NCI-H446 (cell line): ENCODE measurements at regions not wholly inside any gene's neighbourhood (a gene's known extent, or its start where the extent isn't known, plus 50 kb on each side); places are given as distances from the start of the nearest gene placed in this dataset.

Source experiments
- DNase-seq, 2 experiments: peaks; one replicate each; lab custom pipeline; 2025; lab: John Stamatoyannopoulos, UW

- no peak for DNase-seq
Measured at GRCh38 chr4:43243433-43244116, 351.1 kb downstream of the GRXCR1 start.

DNA sequence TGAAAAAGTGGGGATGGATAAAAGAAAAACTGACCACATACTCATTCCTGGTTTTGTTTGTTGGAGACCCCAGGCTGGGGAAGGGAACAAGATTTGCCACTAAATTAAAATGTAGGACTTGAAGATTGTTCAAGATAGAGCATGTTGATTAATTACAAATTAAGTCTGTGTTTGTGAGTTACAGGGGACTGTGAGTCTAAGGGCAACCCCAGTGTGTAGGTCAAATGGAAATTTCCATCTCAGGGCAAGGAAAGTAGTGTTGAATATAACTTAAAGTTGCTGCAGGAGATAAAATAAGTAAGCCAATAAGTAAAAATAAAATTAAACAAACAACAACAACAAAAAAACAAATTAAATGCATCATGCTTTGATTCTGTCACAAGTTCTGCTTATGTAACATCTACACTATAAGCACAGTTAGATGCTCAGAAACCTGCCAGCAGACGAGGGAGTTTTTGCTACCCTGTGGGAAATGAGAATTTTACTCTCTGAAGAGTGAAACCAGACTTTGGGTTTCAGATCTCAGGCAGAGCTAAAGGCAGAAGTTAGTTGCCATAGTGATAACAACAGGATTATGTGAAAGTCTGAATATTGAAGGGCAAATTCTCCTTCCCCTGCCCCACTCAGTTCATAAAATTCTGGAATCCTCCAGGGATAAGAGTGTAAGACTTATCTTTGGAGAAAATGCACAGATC lies 352.3 kb downstream of the GRXCR1 start:
- DNase-seq, result no peak

- peak; percentile 79 to 87 for DNase-seq
Measured at GRCh38 chr4:43251841-43252240, 359.3 kb downstream of the GRXCR1 start.

GRCh38 chr4:43253541-43253940 lies 361.0 kb downstream of the GRXCR1 start:
- peak in 1 of 2 experiments; percentile 13 for DNase-seq

- no peak for DNase-seq
Measured at GRCh38 chr4:43264730-43265129, 372.2 kb downstream of the GRXCR1 start.

DNA sequence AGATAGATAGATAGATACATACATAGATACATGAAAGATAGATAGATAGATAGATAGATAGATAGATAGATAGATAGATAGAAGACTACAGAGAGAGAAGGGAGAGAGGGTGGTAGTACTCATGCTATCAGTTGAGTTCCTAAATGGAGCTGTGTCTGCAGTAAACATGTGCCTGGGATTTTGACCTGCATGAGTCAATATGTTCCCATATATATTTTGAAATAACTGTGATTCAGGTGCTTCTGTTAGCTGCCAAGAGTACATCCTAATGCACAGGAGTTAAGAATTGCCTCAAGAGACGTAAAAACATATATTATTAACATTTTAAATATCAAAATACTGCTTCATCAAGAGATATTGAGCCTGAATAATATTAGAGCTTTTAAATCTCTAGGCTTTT lies 379.4 kb downstream of the GRXCR1 start:
- no peak for DNase-seq

GRCh38 chr4:43274376-43274775 lies 381.9 kb downstream of the GRXCR1 start:
- no peak for DNase-seq

- no peak for DNase-seq
Measured at GRCh38 chr4:43275779-43276178, 383.3 kb downstream of the GRXCR1 start.

DNA sequence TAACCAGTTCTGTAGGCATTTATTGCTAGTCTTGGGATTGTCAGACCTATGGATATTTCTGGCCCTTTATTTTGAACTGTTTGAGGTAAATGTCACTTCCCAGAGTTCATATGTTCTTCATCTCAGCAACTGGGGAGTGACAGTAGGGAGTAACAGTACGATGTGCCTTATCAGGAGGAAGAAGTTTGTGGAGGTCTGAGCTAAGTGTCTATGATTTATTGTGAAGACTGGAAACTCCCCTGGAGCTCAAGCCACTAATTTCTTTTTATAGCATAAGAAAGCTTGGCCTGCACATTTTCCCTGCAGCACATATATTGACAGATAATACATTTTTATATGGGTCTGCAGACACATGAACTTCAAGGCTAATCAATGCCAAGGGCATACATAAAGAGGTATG lies 383.8 kb downstream of the GRXCR1 start:
- DNase-seq, result no peak

- no peak for DNase-seq
Measured at GRCh38 chr4:43277003-43277402, 384.5 kb downstream of the GRXCR1 start.

- DNase-seq, result no peak
Measured at GRCh38 chr4:43282534-43282933, 390.0 kb downstream of the GRXCR1 start.

GRCh38 chr4:43286137-43286536 lies 393.6 kb downstream of the GRXCR1 start:
- no peak for DNase-seq

- DNase-seq, result no peak
Measured at GRCh38 chr4:43296946-43297528, 404.5 kb downstream of the GRXCR1 start.

DNA sequence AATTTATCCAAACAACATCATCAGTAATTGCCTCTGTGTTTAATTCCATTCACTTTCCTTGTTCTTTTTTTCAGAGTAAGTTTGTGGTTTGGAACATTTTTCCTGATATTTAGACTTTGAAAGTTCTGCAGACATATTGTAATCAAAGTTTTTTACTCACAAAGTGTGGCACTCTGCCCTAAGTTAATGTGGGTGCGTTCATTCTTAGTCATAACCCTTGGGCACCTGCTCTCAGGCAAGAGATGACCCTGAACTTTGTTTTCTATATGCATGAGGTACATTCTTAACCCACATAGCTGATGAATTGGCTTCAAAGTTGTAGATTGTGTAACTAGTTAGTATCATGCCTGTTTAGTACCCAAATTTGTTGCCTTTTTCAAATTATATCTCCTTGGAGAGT lies 424.3 kb downstream of the GRXCR1 start:
- no peak for DNase-seq

- DNase-seq, result no peak
Measured at GRCh38 chr4:43325220-43325967, 432.9 kb downstream of the GRXCR1 start.

DNA sequence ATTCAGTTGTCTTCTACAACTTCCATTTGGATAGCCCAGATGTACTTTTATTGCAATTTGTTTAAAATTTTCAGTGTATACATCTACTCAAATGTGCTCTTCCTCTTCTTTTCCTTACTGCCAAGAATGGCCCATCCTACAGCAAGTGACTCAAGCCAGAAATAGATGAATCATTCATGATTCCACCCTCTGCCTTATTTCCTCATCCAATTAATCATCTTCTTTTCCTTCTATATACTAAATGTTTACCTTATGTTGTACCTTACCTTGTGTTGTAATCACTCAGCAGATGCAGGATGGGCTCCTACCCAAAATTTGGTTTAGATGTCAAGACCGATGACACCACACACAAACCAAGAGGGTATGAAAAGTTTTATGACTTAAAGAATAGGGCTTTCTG lies 437.8 kb downstream of the GRXCR1 start:
- DNase-seq, result no peak

GRCh38 chr4:43331226-43332051 lies 438.9 kb downstream of the GRXCR1 start:
- no peak for DNase-seq

DNA sequence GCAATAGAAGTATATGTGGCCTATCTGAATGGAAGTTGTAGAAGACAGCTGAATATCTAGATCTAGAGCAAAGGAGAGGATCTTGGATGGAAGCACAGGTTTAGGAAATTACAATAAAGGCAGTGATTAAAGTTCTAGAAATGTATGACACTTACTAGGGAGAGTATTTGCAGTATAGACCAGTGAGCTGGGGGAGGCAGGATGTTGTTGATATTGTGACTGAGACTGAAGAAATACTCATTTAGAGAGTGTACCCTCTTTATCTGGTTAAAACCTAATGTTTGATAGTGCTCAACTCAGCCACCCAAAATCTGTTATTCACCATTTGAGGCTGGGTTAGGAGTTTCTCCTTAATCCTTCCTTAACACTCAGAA lies 439.5 kb downstream of the GRXCR1 start:
- DNase-seq, result no peak

GRCh38 chr4:43337707-43338106 lies 445.2 kb downstream of the GRXCR1 start:
- DNase-seq, result no peak

DNA sequence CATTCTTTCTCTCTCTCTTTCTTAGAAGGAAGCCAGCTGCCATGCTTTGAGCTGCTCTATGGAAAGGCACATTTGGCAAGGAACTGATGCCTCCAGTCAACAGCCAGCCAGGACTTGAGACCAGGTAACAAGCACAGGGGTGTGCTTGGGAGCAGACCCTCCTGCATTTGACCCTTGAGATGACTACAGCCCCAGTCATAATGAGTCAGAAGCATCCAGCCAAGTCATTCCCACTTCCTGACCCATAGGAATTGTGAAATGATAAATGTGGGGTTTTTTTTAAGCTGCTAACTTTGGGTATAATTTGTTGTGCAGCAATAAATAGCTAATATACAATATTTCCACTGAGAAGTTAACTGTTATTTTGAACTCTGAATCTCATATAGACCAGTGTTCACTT lies 446.9 kb downstream of the GRXCR1 start:
- DNase-seq, result no peak

DNA sequence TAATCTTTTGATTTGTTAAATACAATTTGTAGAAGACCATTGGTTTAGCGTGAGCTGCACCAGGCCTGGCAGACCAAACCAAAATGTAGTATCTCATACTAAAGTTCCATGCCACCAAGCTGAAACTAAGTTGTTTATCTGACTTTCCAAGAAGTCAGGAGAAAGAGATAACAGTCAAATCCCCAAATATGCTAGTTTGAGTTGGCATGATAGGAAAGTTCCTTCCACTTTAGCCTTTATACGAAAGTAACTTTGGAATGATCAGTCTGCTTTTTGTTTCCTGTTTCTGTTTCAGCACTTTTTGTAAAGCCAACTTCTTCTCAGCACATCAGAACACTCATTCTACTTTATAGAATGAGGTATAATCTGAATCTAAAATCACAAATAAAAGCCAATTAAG lies 449.2 kb downstream of the GRXCR1 start:
- no peak for DNase-seq

GRCh38 chr4:43343298-43343697 lies 450.8 kb downstream of the GRXCR1 start:
- DNase-seq, result no peak
